OCI-LY1 (cell line): ENCODE measurements at regions not wholly inside any gene's neighbourhood (a gene's known extent, or its start where the extent isn't known, plus 50 kb on each side); places are given as distances from the start of the nearest gene placed in this dataset.

Source experiments
- CTCF ChIP-seq: fragments of 200-600 bp; sonication (generic), shearing (Covaris generic); IDR thresholded peaks from 2 replicates; pipeline ENCODE4 v1.5.1; 2017; ENCODE audit warnings: mild to moderate bottlenecking, antibody characterized with exemption, low read length, moderate library complexity, mixed read lengths
- EZH2 ChIP-seq: fragments of 200-600 bp; sonication (generic), shearing (Covaris generic); IDR thresholded peaks from 2 replicates; pipeline ENCODE4 v1.8.0; 2017; ENCODE audit warnings: borderline replicate concordance, mixed run types, mild to moderate bottlenecking, antibody characterized with exemption, low read length, moderate library complexity, mixed read lengths

GRCh38 chr4:130689181-130689580 lies 1593.2 kb downstream of the C4orf33 start:
- no peak for TF ChIP-seq CTCF
- TF ChIP-seq EZH2 = no peak
